Hematopoietic multipotent progenitor cell treated with erythropoietin and hydrocortisone succinate and interleukin-3 and kit ligand, for 4 days (in vitro differentiated cells): ENCODE measurements at regions not wholly inside any gene's neighbourhood (a gene's known extent, or its start where the extent isn't known, plus 50 kb on each side); places are given as distances from the start of the nearest gene placed in this dataset.

Source experiments
- DNase-seq: peaks from one replicate; pipeline ENCODE4 v3.0.0-alpha.2; 2015

DNA sequence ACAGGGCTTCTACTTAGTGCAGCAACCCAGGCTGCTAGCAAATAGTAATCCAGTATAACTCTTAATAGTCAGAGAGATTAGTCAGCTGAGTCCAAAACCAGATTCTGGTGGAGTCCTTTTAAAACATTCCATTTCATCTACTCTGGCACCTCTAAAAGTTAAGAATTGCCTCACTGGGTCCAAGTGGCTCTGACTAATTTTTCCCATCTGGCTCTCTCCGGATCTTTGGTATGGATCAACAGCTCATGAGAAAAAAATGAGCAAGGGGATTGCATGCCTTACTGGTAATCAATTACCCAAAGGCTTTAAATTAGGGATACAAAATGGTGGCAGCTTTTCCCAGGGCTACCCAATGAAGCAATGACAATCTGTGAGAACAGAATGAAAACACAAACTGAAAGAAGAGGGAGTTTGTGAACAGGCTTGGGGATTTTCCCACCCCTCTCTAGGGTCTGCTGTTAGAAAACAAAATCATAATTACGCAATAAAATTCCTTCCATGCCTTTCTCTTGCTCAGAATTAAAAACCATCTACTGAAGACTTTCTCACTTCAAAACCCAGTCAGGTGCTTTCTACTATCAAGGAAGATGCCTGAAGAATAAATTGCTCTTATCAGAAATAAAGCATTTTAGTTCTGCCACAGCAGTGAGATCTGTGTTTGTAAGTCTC is 84.6 kb upstream of the PMFBP1 start:
- no peak for DNase-seq

DNA sequence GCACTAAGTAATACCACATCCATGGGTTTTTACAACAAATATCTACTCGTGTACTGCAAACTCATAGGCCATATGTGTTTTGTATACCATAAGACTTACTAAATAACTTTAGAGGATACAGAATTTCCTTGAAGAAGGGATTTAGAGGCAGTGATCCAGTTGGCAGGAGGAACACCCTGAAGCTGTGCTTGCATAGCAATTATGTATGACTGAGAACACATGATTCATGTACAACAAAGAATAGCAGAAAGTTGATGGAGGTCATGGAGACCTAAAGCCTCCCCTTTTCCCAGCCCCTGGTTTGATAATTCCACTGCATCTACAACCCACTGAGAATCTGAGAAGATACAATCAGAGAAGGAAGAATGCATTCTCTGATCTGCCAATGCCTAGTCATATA is 83.8 kb upstream of the PMFBP1 start:
- DNase-seq = no peak

DNA sequence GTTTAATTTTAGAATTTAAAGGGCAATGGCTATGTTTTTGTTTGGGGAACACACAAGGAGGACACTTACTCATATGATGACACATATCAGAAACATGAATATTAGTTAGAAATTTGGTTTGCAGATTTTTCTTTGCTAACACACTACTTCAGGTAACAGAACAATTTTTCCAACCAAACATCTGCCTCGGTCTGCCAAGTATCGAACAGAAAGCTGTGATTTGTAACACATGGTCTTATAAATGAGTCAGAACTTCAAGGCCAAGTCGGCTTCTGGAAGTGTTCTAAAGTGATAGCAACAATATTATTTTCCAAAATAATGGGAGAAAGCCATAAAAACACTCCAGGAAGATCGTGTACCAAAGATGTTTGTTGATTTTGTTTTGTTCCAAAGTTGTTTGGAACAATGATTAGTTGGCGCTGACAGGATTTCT is 75.9 kb upstream of the PMFBP1 start:
- DNase-seq = no peak

DNA sequence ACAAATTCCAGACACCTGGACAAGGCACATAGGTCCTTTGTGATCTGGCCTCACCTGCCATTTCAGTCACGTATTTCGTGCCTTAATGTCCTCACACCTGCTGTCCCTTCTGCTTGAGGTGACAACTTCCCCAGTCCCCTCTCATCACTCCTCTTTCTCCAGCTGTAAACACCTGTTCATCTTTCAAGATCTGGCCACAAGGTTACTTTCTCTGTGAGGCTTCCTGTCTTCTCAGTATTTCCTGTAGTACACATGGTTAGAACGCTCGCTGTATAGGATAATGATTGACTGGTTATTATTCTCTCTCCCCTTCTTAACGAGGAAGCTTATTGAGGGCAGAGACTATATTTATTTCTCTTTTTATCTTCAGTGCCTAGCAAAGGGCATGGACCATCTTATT is 74.5 kb upstream of the PMFBP1 start:
- DNase-seq = no peak

DNA sequence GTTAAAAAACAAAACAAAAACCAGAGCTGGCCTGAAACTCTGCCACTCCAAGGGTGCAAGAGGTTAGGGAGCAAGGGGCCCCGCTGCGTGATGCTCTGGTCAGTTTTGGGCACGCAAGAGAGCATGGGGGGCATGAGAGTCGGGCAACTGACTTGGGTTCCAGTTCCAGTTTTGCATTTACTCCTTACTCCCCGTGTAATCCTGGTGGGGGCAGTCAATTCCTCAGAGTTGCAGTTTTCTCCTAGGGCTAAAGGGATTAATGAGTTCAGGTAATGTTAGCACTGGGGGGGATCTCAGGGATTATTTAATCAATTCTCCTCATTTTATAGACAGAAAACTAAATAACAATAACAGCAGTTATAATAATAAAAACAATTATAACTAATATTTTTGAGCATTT is 72.9 kb upstream of the PMFBP1 start:
- DNase-seq = no peak

DNA sequence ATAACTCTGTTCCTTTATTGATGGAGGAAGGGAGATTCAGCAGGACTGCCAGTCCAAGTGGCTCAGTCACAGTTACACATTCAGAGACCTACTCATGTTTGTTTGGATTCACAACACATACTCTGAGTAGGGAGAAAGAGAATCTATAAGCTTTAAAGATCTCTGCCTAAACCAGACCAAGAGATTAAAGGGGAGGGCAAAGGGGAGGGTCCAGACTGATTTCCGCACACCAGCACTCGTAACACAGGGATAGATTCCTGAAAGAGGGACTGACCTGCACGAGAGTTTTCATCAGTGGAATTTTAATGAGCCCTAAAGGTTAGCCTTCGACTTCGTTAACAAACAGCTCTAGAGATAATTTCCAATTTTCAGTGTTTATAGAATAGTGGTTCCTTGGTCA is 71.7 kb upstream of the PMFBP1 start:
- no peak for DNase-seq

DNA sequence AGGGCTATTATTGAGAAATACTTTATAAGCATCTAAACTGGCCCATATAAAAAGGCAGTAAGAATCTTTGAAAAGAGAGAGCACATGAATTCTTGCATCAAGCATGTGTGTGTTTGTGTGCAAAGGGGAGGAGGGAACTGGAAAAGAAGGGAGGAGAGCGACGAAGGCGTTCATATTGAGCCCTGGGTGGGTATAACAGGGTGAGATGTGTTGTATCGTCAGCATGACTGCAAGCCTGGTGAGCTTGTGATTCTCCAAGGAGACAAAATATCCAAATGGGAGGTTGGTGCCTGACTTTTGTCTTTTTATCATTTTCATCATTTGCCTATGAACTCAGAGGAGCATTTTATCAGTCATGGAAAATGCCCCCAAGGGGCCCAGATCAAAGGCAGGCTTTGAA is 70.8 kb upstream of the PMFBP1 start:
- no peak for DNase-seq

DNA sequence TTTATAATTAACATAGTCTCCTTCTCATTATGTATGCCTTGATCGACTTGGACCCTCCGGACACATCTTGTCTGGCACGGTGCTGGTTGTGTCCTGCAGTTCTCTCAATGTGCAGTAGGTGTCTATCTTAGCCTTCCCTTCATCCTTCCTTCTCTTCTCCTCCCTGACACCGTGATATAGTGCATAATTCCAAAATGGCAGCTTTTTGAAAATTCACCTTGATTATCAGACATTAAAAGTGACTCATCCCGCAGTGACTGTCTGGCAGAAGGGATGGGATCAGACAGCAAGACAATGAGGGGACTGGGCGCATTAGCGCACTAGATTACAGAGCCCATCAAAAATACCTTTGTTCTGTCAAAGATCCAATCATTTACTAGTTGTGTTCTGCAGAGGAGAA is 70.0 kb upstream of the PMFBP1 start:
- peak; percentile 63 for DNase-seq

DNA sequence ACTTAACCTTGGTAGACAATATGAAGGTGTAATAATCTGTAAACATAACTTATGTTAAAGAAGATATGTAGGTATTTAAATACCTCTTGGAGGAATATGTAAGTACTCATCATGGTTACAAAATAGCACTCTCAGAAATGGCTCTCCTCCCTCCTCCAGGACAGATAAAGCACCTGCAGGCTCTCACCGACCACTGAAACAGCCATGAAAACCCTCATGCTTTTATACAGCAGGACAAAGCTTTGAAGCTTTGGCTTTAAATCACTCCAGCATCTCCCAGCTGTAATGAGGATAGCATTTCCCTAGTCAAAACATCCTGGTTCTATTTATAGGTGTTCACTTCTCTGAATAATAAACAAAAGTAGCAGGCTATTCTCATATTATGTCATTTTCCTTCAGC is 69.1 kb upstream of the PMFBP1 start:
- no peak for DNase-seq

DNA sequence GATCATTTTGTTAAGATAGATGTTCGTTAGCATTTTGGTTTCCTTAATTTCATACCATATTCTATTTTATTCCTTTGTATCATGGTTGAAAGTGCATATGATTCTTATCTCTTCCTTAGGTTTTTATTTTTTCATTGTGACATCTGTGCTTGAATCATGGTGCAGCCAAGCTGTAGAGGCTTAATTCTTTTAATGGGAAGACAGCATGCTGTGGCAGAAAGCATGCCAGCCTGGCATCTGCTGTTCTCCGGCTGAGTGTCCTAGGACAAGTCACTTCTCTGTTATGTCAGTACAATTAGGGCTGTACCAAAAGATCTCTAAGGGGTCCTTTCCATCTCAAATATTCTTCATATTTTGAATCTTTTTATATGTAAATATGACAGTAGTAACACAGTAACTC is 68.5 kb upstream of the PMFBP1 start:
- DNase-seq = no peak

DNA sequence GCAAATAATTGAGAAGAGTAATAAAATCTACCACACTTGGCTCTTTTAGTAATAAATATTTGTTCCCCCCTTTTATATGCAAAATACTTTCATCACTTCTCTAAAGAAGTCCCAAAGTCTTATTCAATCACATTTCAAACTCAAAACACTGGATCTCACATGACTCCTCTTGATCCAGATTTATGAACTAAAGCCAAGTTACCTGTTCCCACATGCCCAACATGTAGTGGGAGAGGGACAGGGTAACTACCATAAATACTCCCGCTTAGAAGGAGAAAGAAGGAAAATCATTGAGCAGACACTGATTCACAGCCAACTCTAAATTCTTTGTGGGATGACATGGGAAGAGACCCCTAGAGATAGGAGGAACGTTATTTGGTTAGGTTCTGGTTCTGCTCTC is 64.9 kb upstream of the PMFBP1 start:
- DNase-seq = no peak

DNA sequence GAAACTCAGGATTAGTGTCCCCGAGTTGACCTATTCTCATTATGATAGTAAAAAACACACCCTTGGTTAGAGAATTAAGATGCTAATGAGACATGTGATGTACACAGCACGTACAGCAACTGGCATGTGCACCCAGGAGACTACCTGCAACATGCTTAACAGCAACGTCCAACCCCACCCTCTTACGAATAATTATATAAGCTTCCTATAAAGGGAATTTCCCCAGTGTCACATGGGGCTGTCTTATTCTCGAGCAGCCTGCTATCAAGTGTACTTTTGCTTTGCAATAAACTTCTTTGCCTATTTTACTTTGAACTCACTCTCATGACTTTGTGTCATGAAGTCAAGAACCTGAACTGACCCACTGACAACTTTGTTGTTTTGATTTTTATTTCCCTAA is 62.4 kb upstream of the PMFBP1 start:
- no peak for DNase-seq

DNA sequence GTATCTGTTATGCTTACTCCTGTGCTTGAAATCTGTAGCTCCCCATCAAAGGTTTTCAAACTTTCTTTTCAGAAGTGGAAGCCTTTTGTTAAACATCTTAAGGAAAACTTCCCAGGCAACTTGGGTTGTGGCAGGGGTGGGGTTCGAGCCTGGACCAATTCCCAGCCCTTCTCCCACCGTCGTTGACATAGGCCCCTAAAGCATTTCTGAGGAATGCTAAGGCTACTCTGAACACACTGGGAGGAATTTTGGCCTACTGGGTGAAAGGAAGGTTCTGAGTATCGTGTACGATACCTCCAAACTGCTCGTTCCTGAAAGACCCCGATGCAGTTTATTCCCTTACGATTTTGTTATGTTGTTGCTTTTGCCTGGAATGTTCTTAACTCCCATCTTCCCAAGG is 56.1 kb upstream of the PMFBP1 start:
- DNase-seq = no peak

DNA sequence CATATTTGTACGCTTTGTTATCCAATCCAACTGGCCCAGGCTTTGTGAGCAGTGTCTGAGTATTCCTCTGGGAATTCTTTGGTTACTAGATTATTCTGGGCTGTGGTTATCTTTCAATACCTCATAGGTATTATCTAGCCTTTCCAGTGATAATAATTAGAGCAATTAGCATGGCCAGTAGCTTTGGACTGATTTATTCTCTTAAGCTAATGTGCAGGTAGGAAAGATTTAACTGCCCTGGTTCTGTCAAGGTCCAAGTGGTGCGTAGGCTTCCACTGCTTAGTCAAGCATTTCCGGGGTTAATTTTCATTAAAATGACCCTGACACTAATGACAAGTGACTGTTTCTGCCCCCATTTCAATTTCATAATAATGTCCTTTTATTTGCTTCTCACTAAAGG is 54.2 kb upstream of the PMFBP1 start:
- no peak for DNase-seq

DNA sequence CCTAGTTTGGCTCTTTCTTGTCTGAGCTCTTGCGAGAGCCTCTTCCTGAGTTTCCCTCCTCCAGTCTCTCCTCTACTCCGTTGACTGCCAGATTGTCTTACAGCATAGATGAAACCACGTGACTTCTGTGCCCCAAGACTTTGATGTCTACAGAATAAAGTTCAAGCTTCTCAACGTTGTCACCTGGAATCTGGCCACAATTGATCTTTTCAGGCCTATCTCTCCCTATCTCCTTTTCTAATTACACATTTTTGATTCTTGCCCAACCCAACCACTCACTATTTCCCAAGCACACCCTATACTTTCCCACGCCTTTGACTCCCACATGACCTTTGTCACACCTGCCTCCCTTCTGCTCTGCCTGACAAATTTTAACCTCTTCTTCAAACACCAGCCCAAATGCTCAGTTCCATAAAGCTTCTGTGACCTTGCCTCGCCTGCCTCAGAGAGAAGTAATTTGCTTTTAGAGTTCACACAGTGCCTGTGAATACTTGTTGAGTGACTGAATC is 52.4 kb upstream of the PMFBP1 start:
- DNase-seq = no peak

DNA sequence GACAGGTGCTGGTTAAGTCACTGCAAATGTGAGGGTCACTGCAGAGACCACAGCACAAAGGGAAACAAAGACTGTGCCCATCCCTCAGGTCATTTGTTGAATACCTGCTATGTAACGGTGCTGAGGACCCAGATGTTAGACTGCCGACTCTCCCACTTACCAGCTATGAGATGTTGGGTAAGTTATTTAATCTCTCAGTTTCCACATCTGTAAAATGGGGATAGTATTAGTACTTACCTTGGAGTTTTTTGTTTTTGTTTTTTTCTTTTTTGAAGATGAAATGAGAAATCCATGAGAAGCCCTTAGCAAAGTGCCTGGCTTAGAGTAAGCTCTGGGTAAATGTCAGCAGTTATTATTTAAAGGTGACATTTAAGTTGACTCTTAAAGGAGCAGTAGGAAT is 50.5 kb upstream of the PMFBP1 start:
- DNase-seq = no peak
